ENCODE measurements at regions not wholly inside any gene's neighbourhood (a gene's known extent, or its start where the extent isn't known, plus 50 kb on each side); places are given as distances from the start of the nearest gene placed in this dataset.

- TF ChIP-seq, protein P1, sequence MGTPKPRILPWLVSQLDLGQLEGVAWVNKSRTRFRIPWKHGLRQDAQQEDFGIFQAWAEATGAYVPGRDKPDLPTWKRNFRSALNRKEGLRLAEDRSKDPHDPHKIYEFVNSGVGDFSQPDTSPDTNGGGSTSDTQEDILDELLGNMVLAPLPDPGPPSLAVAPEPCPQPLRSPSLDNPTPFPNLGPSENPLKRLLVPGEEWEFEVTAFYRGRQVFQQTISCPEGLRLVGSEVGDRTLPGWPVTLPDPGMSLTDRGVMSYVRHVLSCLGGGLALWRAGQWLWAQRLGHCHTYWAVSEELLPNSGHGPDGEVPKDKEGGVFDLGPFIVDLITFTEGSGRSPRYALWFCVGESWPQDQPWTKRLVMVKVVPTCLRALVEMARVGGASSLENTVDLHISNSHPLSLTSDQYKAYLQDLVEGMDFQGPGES (IDR thresholded peaks at IDR 0.05) = no peak
- no peak for TF ChIP-seq FOXM1 (IDR thresholded peaks at IDR 0.05; ENCODE audit: low read depth, low read length)
- no peak for TF ChIP-seq BCL11A (IDR thresholded peaks at IDR 0.05; ENCODE audit: low read depth, low read length)
- TF ChIP-seq NR2F1 (conservative IDR thresholded peaks at IDR 0.05) = no peak
- TF ChIP-seq ZNF24 (IDR thresholded peaks at IDR 0.05) = no peak
- TF ChIP-seq HSF1 (IDR thresholded peaks at IDR 0.05; ENCODE audit: low read depth, low read length) = no peak
- TF ChIP-seq RAD51 (IDR thresholded peaks at IDR 0.05) = no peak
These were observed 179.1 kb upstream of the SH3BP4 start (continued) for GRCh38 chr2:234772733-234773060.

DNA sequence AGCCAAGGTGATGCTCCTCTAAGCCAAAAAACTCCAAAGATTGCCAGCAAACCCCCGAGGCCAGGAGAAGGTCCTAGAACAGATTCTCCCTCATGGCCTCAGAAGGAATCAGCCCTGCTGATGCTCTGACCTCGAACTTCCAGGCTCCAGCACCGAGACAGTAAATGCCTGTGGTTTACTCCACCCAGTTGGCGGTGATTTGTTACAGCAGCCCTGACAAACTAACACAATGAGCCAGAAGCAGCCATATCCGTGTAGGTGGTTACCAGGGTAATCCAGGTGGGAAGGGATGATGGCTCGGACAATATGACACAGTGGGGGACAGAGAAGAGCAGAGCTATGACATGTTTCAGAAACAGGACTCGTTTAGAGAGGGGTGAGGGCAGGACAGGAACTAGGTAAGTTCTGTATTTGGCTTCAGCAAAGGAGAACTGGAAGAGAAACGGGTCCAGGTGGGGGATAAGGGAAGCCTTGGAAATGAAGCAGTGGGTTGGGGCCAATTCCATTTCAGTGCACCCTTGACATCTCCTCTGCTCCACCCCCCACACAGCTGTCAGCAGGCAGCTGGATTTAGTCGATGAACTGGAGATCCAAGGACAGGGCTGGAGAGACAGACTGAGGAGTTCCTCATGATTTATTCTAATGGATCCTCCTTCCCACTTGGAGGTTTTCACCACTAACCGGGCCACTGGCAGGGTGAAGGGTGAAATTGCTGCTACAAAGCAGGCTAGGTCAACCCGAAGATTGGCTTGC is 179.7 kb upstream of the SH3BP4 start:
- no peaks in the 10 kb centered on the region for H4K20me1 ChIP-seq (ENCODE audit: control insufficient read depth, insufficient read depth)
- CTCF ChIA-PET = no interaction called here
- RAD21 ChIA-PET (ENCODE audit: unreplicated experiment) = no interaction called here
- no peak overlapping the region for H2AFZ ChIP-seq (ENCODE audit: control insufficient read depth, low read depth, low read length)
- H3K27ac ChIP-seq (ENCODE audit: control insufficient read depth, insufficient read depth) = no peak overlapping the region
- SMC1A ChIA-PET (ENCODE audit: uncharacterized antibody, unreplicated experiment) = no interaction called here
- no peaks in the 10 kb centered on the region for H3K79me2 ChIP-seq (ENCODE audit: control insufficient read depth, insufficient read depth, low read length)
- no peaks in the 10 kb centered on the region for H3K9me3 ChIP-seq (replicated peaks; ENCODE audit: control insufficient read depth, insufficient read depth, low read length)
- H3K27me3 ChIP-seq (replicated peaks in 1 of 2; ENCODE audit: control insufficient read depth in 2 of 2, insufficient read depth in 2 of 2, low read length in 1 of 2) = no peaks in the 10 kb centered on the region
- BruUV-seq (replicated peaks) = no TSS peak
- H3K9ac ChIP-seq (ENCODE audit: control insufficient read depth, insufficient read depth, low read length) = no peak overlapping the region
- TF ChIP-seq ESRRA (IDR thresholded peaks at IDR 0.05; ENCODE audit: low read length) (no peak), HDAC2 (IDR thresholded peaks at IDR 0.05) (no peak), YY1 (IDR thresholded peaks at IDR 0.05; ENCODE audit: low read depth, low read length) (no peak), MTA2 (IDR thresholded peaks at IDR 0.05; ENCODE audit: low read depth) (no peak), TARDBP (IDR thresholded peaks at IDR 0.05; ENCODE audit: borderline replicate concordance) (no peak), ZNF384 (IDR thresholded peaks at IDR 0.05; ENCODE audit: borderline replicate concordance, low read depth, low read length) (no peak), SMC3 (IDR thresholded peaks at IDR 0.05; ENCODE audit: borderline replicate concordance, low read length) (no peak), ATF2 (IDR thresholded peaks at IDR 0.05; ENCODE audit: low read length) (no peak), RFX5 (IDR thresholded peaks at IDR 0.05; ENCODE audit: low read depth, low read length) (no peak), NR2F1 (conservative IDR thresholded peaks at IDR 0.05) (no peak), STAT3 (IDR thresholded peaks at IDR 0.05; ENCODE audit: low read depth, low read length) (no peak), CBFB (IDR thresholded peaks at IDR 0.05; ENCODE audit: low read depth) (no peak)
- TF ChIP-seq, protein P1 (IDR thresholded peaks at IDR 0.05) = no peak
- H3K36me3 ChIP-seq (ENCODE audit: control insufficient read depth in 2 of 2, insufficient read depth in 2 of 2, low read length in 1 of 2) = no peaks in the 10 kb centered on the region
- POLR2A ChIA-PET = no interaction called here
- no peaks in the 10 kb centered on the region for H3K4me1 ChIP-seq (ENCODE audit: control insufficient read depth, insufficient read depth, low read length)
- no peak overlapping the region for H3K4me2 ChIP-seq (ENCODE audit: control insufficient read depth, insufficient read depth)
- intact Hi-C loops (cut with micrococcal nuclease; ENCODE audit: unreplicated experiment) (no loop called here), in situ Hi-C loops (cut with MboI) (no loop called here)
- no peak for DNase-seq (ENCODE audit: low read depth, low spot score)
- 2% methylated on average over 11 of the region's 11 CpGs for WGBS (ENCODE audit: insufficient coverage, insufficient replicate concordance, low lambda C conversion rate, missing lambda C conversion rate)
- no peak for ATAC-seq
- no peak for FAIRE-seq
- no peak overlapping the region for H3K4me3 ChIP-seq
